ENCODE measurements at regions not wholly inside any gene's neighbourhood (a gene's known extent, or its start where the extent isn't known, plus 50 kb on each side); places are given as distances from the start of the nearest gene placed in this dataset.

- TF ChIP-seq Cebpa-rat (IDR thresholded peaks at IDR 0.05) = no peak
- H4K20me1 ChIP-seq = no peaks in the 10 kb centered on the region
- H3K4me1 ChIP-seq = no peaks in the 10 kb centered on the region
- no peak overlapping the region for H3K27ac ChIP-seq
- H3K36me3 ChIP-seq = no peaks in the 10 kb centered on the region
- H3K4me3 ChIP-seq = no peak overlapping the region
- H3K9me3 ChIP-seq = peaks cover 19% of the 10 kb centered on the region
- no peak overlapping the region for H3K4me2 ChIP-seq
- H3K27me3 ChIP-seq = no peaks in the 10 kb centered on the region
- no peak overlapping the region for H3K9ac ChIP-seq
Observed at GRCh38 chr1:229812693-229813092, 186.6 kb downstream of the URB2 start.

GRCh38 chr1:229815076-229815475, 189.0 kb downstream of the URB2 start:
- Histone ChIP-seq H3K4me1 (no peaks in the 10 kb centered on the region), H3K9ac (no peak overlapping the region), H3K9me3 (peaks cover 22% of the 10 kb centered on the region), H3K4me2 (no peak overlapping the region), H3K36me3 (no peaks in the 10 kb centered on the region), H3K4me3 (no peak overlapping the region), H3K27ac (no peak overlapping the region), H3K27me3 (no peaks in the 10 kb centered on the region), H4K20me1 (no peaks in the 10 kb centered on the region)
- TF ChIP-seq Cebpa-rat (IDR thresholded peaks at IDR 0.05) = no peak

GRCh38 chr1:229815961-229816360, 189.9 kb downstream of the URB2 start:
- Histone ChIP-seq H4K20me1 (no peaks in the 10 kb centered on the region), H3K9ac (no peak overlapping the region), H3K27me3 (no peaks in the 10 kb centered on the region), H3K4me3 (no peak overlapping the region), H3K27ac (no peak overlapping the region), H3K4me1 (no peaks in the 10 kb centered on the region), H3K4me2 (no peak overlapping the region), H3K36me3 (no peaks in the 10 kb centered on the region), H3K9me3 (peaks cover 14% of the 10 kb centered on the region)
- TF ChIP-seq Cebpa-rat (IDR thresholded peaks at IDR 0.05) = no peak

- H3K9ac ChIP-seq = no peak overlapping the region
- H3K36me3 ChIP-seq = no peaks in the 10 kb centered on the region
- no peak overlapping the region for H3K27ac ChIP-seq
- no peak overlapping the region for H3K4me2 ChIP-seq
- no peaks in the 10 kb centered on the region for H3K27me3 ChIP-seq
- H3K4me1 ChIP-seq = no peaks in the 10 kb centered on the region
- peaks cover 14% of the 10 kb centered on the region for H3K9me3 ChIP-seq
- H3K4me3 ChIP-seq = no peak overlapping the region
- H4K20me1 ChIP-seq = no peaks in the 10 kb centered on the region
- TF ChIP-seq Cebpa-rat (IDR thresholded peaks at IDR 0.05) = no peak
Observed at GRCh38 chr1:229817936-229818335, 191.9 kb downstream of the URB2 start.

- TF ChIP-seq Cebpa-rat (IDR thresholded peaks at IDR 0.05) = no peak
- Histone ChIP-seq H3K36me3 (no peaks in the 10 kb centered on the region), H3K27me3 (no peaks in the 10 kb centered on the region), H3K9me3 (peaks cover 14% of the 10 kb centered on the region), H3K27ac (no peak overlapping the region), H3K4me3 (no peak overlapping the region), H3K4me2 (no peak overlapping the region), H3K4me1 (no peaks in the 10 kb centered on the region), H4K20me1 (no peaks in the 10 kb centered on the region), H3K9ac (no peak overlapping the region)
Observed at GRCh38 chr1:229819091-229819490, 193.0 kb downstream of the URB2 start.

GRCh38 chr1:229822026-229822425, 196.0 kb downstream of the URB2 start:
- no peak overlapping the region for H3K4me3 ChIP-seq
- no peak overlapping the region for H3K27ac ChIP-seq
- H3K4me2 ChIP-seq = no peak overlapping the region
- H3K9ac ChIP-seq = no peak overlapping the region
- no peaks in the 10 kb centered on the region for H4K20me1 ChIP-seq
- TF ChIP-seq Cebpa-rat (IDR thresholded peaks at IDR 0.05) = no peak
- H3K36me3 ChIP-seq = no peaks in the 10 kb centered on the region
- peaks cover 18% of the 10 kb centered on the region for H3K9me3 ChIP-seq
- H3K27me3 ChIP-seq = no peaks in the 10 kb centered on the region
- no peaks in the 10 kb centered on the region for H3K4me1 ChIP-seq

GRCh38 chr1:229825042-229825441, 199.0 kb downstream of the URB2 start:
- Histone ChIP-seq H4K20me1 (no peaks in the 10 kb centered on the region), H3K9me3 (0 out of 2 replicates have a peak, but pooled peaks cover 4% of the 10 kb centered on the region), H3K9ac (no peak overlapping the region), H3K4me2 (no peak overlapping the region), H3K27me3 (no peaks in the 10 kb centered on the region), H3K4me3 (no peak overlapping the region), H3K27ac (no peak overlapping the region), H3K36me3 (no peaks in the 10 kb centered on the region), H3K4me1 (no peaks in the 10 kb centered on the region)
- TF ChIP-seq Cebpa-rat (IDR thresholded peaks at IDR 0.05) = no peak

- Histone ChIP-seq H3K36me3 (no peaks in the 10 kb centered on the region), H3K27ac (no peak overlapping the region), H3K4me3 (no peak overlapping the region), H3K4me1 (no peaks in the 10 kb centered on the region), H3K4me2 (no peak overlapping the region), H3K9ac (no peak overlapping the region), H3K9me3 (0 out of 2 replicates have a peak, but pooled peaks cover 6% of the 10 kb centered on the region), H4K20me1 (no peaks in the 10 kb centered on the region), H3K27me3 (no peaks in the 10 kb centered on the region)
- no peak for TF ChIP-seq Cebpa-rat (IDR thresholded peaks at IDR 0.05)
Observed at GRCh38 chr1:229828461-229828860, 202.4 kb downstream of the URB2 start.

- no peak overlapping the region for H3K9ac ChIP-seq
- H3K36me3 ChIP-seq = no peaks in the 10 kb centered on the region
- no peak for TF ChIP-seq Cebpa-rat (IDR thresholded peaks at IDR 0.05)
- 0 out of 2 replicates have a peak, but pooled peaks cover 4% of the 10 kb centered on the region for H3K9me3 ChIP-seq
- H3K27me3 ChIP-seq = no peaks in the 10 kb centered on the region
- H4K20me1 ChIP-seq = no peaks in the 10 kb centered on the region
- H3K4me1 ChIP-seq = no peaks in the 10 kb centered on the region
- no peak overlapping the region for H3K27ac ChIP-seq
- H3K4me3 ChIP-seq = no peak overlapping the region
- no peak overlapping the region for H3K4me2 ChIP-seq
Observed at GRCh38 chr1:229832695-229833094, 206.6 kb downstream of the URB2 start.

- no peak overlapping the region for H3K9ac ChIP-seq
- no peaks in the 10 kb centered on the region for H3K36me3 ChIP-seq
- no peaks in the 10 kb centered on the region for H4K20me1 ChIP-seq
- H3K4me3 ChIP-seq = no peak overlapping the region
- H3K4me2 ChIP-seq = no peak overlapping the region
- no peaks in the 10 kb centered on the region for H3K27me3 ChIP-seq
- H3K27ac ChIP-seq = no peak overlapping the region
- TF ChIP-seq Cebpa-rat (IDR thresholded peaks at IDR 0.05) = no peak
- peaks cover 6% of the 10 kb centered on the region; the same call in 1 of the 2 replicates for H3K4me1 ChIP-seq
- H3K9me3 ChIP-seq = 0 out of 2 replicates have a peak, but pooled peaks cover 4% of the 10 kb centered on the region
Observed at GRCh38 chr1:229834230-229834629, 208.2 kb downstream of the URB2 start.

- no peak overlapping the region for H3K9ac ChIP-seq
- no peaks in the 10 kb centered on the region for H3K27me3 ChIP-seq
- H3K36me3 ChIP-seq = no peaks in the 10 kb centered on the region
- no peak overlapping the region for H3K27ac ChIP-seq
- H4K20me1 ChIP-seq = no peaks in the 10 kb centered on the region
- TF ChIP-seq Cebpa-rat (IDR thresholded peaks at IDR 0.05) = no peak
- no peak overlapping the region for H3K4me3 ChIP-seq
- H3K4me2 ChIP-seq = no peak overlapping the region
- H3K4me1 ChIP-seq = peaks cover 6% of the 10 kb centered on the region; the same call in 1 of the 2 replicates
- H3K9me3 ChIP-seq = 0 out of 2 replicates have a peak, but pooled peaks cover 4% of the 10 kb centered on the region
Observed at GRCh38 chr1:229835226-229835625, 209.2 kb downstream of the URB2 start.

Data from BLaER1 (cell line).